ENCODE measurements at regions not wholly inside any gene's neighbourhood (a gene's known extent, or its start where the extent isn't known, plus 50 kb on each side); places are given as distances from the start of the nearest gene placed in this dataset.

DNA sequence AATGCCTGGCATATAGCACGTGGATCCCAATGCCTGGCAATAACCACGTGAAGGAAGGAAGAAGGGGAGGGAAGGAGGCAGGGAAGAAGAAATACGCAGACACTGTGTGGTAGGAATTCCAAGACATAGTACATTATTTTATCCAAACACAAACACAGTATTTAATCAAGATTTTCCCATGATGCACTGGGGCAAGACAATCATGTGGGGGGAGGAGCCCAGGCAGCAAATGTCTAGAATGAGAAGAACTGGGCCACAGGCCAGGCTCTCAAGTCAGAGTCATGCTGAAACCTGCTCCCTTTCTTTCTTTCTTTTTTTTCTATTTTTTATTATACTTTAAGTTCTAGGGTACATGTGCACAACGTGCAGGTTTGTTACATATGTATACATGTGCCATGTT lies 717.9 kb downstream of the UQCRFS1 start:
- DNase-seq, result no peak

DNA sequence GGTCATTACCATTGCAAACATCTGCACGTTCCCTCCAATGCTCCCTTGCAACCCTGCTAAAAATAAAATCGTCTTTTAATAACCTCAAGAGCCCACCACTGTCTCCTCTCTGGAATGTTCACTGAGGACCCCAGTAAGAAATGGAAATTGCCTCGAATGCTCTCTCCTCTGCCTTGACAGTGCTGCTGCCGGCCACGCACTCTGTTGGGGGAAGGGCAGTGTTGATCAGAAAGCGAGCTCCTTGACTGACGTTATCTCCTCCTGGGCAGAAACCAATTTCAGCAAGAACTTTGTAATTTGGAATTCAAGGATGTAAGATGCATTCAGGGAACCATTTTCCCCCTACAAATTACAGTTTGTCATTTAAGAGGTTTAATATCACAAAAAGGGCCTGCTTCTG lies 718.5 kb downstream of the UQCRFS1 start:
- no peak for DNase-seq

DNA sequence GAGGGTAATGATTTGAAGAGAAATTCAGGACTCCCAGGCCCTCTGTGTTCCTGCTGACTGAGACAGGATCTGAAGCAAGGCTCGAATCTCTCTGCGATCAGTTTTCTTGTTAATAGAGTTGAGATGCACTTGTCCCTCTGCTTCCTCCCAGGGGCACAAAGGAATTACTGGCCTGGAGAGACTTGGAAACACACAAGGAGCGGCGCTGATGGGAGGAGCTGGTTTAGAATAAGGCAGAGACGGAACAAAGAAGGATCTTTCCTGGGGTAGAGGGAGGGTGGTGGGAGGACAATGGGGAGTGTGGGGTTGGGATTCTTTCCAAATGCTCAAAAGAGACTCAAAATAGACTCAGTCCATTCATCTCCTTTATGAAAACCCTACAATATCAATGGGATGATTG lies 719.1 kb downstream of the UQCRFS1 start:
- no peak for DNase-seq

DNA sequence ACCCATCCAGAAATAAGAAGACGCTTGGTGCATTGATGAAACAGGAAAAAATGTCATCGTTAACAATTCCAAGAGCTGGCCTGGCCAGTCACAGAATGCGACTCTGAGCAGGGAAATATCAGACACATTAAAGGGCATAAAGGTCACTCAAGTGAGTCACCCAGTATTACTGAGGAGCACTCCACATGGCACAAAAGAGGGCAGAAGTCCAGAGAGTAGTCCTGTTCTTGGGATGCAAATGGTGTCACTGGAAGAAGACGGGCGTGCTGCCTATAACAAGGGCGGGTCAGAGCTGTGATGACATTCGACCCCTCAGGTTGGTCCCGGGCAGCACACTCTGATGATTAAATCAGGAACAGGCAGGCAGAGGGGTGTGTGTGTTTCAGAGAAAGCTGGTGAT lies 720.3 kb downstream of the UQCRFS1 start:
- no peak for DNase-seq

DNA sequence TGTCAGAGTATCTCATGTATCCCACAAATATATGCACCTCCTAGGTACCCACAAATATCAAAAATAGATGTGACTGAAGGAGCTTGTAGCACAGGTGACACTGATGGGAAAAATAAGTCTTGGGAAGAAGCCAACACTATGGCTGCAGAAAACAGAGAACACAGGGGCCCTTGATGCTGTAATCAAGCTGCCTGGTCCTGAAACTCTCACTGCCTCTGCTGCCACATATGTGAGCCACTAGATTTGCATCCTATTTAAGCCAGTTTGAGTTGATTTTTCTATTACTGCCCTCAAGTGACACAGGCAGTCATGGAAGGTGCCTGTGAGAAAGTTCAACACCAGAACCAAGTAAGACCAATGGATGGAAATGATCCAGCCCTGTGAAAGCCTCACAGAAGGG lies 720.8 kb downstream of the UQCRFS1 start:
- no peak for DNase-seq

DNA sequence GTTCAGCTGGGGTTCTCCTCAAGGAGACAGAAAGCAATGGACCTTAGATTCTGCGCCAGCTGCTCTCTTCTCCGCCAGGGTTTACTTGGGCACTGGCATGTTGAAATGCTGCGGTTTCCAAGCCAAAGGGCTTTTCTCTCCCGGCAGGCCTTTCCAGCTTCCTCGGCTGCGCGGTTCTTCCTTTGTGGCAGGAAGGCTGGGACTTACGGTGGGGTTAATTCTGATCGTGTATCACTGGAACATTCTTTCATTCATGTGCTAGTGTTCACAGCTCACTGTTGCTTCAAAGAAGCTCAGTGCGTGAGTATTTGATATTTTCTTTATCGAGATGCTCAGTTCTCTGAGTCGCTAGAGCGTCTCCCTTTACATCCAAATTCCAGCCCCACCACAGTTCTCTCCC lies 723.2 kb downstream of the UQCRFS1 start:
- DNase-seq, result no peak

DNA sequence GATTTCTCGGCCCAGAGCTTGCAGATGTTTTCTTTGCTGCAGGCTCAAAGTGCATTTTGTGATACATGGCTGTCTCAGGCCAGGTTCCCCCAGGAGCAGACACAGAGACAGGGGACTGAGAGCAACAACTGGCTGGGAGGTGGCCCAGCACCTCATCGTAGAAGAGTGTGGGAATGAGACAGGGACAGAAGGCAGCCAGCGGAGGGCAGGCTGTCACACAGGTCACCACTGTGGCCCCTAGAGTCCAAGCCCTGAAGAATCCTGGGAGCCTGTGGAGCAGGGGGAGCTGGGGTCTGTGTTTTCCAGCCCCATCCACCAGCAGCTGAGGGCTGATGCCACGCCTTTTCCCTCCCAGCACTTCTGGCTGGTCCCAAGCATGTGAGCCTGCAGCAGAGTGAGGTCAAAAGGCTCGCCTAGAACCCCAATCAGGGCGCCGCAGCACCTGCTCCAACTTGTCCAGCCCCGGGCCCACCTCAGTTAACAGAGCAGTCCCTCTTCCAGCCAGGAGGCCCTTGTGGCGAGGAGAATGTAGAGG lies 723.8 kb downstream of the UQCRFS1 start:
- DNase-seq, result no peak

DNA sequence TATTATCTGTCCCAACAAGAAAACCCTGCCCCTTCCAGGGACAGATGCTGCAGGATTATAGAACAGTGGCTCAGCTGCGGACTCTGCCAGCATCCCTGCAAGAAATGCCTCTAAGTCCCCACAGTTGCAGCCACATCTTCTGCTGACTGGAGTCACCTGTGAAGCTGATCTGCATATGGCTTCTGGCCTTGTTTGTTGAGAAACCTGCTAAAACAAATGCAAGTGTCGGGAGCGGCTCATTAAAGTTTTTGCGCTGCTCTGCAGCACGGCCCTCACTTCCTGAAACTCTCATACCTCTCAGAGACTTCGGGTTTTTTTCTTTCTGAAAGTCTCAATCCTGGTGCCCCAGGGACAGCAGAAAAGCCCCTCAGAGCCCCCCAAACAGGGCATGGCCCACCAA lies 725.0 kb downstream of the UQCRFS1 start:
- DNase-seq, result no peak

DNA sequence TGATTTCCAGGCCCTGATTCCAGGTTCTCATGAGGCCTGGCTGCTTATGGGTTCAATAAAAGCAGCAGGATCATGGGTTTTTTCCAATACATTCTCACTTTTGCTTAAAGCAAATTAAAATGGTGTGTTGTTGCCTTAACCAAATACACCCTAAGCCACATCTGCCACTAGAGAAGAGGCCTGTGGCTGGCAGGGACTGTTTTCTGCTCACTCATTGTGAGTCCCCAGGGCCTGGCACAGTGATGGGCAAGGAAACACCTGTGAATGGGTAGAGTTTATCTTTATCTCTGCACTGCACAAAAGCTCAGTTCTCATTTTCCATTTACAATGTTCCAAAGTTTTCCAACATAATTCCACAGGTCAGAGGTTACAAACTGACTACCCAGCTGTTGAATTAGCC lies 726.0 kb downstream of the UQCRFS1 start:
- no peak for DNase-seq

DNA sequence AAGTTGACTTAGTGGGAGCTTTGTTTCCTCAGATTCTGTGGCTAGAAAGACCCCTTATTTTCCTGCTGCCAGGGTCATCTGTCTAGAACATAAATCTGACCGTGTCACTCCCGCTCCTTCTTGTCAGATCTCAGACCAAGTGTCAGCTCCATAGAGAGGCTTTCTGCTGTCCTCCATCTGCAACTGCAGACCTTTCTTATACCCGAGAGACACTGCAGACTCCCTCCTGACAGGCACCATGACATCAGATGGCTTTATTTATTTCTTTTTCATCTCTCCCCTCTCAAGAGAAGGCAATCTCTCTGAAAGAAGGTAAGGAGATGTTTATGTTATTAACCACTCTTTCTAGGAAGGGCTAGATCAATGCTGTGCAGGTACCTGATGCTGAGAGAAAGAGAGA lies 726.5 kb downstream of the UQCRFS1 start:
- DNase-seq, result no peak

DNA sequence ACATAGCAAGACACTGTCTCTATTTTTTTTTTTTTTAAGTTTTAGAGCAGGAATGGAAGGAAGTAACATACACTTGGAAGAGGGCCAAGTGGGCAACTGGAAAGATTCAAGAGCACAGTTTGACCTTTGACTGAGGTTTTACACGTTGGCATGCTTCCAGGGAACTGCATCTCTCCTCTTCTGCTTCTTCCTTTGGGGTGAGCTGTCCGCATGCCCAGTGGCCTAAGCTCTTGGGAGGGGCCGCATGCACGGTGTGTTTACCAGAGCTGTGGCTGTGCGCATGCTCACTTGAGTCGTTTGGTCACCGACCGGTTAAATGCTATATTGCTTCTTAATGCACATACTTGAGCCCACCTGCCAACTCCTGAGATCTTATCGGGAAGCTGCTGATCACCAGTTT lies 727.7 kb downstream of the UQCRFS1 start:
- DNase-seq, result no peak

DNA sequence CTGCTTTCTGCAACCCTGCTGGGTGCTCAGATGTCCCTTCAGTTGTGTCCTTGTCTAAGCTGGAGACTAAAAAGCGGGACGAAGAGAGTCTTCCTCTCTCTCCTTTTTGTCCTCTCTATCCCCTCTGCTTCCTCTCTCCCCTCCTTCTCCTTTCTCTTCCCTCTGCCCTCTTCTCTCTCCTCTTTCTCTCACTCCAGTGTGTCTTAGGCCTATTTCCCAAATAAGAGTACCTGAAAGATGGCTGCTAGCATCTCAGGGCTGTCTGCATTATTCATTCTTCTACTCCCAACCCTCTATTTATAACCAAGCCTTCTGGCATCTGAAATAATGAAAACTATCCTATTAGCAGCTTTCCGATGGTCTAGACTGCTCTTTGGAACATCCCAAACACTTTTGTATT lies 729.8 kb downstream of the UQCRFS1 start:
- no peak for DNase-seq

DNA sequence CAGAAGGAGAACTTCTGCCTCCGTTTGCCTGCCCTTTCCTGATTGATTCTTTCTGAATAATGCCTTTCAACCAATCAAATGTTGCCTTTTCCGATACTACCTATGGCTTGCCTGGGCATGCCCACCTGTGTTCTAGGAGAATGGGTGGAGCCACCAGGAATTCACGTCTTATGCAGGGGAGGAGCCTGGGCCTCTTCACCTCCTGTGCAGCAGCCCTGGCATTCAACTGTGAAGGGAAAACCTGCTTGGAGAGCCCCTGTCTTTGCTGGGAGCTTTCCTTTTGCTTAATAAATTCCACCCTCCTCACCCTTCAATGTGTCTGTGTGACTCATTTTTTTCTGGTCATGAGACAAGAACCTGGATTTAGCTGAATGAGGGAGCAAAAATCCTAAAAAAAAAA lies 730.7 kb downstream of the UQCRFS1 start:
- no peak for DNase-seq

DNA sequence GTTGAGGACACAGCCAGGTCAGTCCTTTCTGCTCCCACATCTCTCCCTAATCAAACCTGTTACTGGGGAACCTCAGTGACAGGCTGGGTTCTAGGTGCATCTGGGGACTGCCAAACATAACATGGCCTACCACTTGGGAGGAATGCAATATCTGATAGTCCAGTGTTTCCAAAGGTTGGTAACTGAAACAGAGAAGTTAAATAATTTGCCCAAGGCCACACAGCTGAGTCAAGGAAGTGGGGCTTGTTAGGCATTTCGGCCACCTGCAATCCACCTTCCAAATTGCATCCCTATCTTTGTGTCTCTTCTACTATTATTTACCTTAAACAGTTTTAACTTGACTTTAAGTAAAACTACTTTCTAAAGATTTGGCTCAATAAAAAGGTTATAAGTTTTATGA lies 731.3 kb downstream of the UQCRFS1 start:
- no peak for DNase-seq

DNA sequence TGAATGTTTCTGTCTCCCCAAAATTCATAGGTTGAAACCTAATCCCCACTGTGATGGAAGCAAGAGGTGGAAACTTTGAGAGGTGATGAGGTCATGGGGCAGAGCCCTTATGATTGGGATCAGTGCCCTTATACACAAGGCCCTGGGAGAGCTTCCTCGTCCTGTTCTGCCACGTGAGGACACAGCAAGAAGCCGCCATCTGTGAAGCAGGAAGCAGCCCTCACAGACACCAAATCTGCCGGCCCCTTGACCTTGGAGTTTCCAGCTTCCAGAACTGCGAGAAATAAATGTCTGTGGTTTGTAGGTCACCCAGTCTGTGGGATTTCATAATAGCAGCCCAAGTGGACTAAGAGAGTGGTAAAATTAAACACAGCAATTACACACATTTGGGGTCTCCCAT lies 737.4 kb downstream of the UQCRFS1 start:
- no peak for DNase-seq

DNA sequence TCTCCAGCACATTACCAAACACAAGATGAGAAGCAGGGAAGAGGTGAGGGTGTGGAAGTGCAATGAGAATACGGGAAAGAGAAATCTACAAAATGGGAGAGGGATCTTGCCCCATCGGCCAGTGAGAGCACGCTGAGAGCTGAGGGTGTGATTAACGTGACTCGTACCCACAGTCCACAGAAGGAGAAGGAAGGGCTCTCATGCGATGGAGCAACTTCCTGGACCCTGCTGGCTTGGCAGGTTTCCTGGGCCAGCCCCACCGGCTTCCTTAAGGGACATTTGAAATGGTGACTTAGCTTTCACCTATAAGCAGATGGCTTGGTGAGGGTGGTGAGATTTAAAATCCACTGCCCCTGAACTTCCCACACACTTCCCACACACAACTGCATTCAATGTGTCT lies 740.1 kb downstream of the UQCRFS1 start:
- DNase-seq, result no peak

DNA sequence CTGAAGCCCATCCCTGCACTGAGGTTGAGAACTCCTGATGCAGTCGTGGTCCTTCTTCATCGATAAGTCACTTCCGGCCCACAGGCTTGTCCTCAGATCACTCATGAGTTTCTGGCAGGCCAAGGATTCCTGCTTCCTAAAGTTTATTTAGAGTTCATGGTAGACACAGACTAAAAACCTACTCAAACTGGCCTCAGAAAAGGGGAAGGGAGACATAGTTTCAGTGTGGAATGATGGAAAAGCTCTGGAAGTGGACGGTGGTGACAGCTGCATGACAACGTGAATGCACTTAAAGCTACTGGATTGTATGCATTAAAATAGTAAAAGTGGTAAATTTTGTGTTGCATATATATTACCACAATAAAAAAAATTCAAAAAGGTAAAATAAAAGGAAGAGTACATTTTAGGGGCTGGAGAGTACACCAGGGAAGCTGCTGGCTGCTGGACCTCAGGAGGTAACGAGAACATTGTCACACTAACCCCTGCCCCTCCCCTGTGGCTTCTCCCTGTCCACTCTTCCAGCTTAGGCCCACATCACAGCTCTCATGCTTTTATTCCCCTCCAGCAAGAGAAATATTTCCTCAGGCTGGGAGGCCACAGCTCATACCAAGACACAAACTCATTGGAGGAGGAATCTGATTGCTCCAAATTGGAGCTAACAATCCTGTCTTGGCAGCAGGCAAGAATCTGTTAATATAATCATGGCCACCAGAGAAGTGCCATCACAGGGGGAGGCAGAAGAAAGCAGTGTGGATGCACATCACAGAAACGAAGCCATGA lies 741.0 kb downstream of the UQCRFS1 start:
- no peak for DNase-seq

DNA sequence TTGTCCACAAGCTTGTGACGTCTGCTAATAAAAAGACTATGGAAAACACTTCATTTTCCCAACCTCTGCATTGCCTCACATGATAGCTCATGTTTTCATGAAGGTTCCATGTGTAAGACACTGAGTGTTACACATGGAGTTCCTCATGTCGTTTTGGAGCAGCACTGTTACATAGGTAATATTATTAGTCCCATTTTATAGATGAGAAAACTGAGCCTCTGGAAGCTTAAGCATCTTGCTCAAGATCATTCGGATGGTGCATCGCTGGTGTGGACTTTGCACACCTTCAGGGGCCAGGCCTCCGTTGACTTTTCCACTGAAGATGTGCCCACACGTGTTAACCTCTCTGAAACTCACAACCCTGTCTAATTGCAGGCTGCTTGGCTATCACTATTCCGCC lies 743.4 kb downstream of the UQCRFS1 start:
- DNase-seq, result no peak

DNA sequence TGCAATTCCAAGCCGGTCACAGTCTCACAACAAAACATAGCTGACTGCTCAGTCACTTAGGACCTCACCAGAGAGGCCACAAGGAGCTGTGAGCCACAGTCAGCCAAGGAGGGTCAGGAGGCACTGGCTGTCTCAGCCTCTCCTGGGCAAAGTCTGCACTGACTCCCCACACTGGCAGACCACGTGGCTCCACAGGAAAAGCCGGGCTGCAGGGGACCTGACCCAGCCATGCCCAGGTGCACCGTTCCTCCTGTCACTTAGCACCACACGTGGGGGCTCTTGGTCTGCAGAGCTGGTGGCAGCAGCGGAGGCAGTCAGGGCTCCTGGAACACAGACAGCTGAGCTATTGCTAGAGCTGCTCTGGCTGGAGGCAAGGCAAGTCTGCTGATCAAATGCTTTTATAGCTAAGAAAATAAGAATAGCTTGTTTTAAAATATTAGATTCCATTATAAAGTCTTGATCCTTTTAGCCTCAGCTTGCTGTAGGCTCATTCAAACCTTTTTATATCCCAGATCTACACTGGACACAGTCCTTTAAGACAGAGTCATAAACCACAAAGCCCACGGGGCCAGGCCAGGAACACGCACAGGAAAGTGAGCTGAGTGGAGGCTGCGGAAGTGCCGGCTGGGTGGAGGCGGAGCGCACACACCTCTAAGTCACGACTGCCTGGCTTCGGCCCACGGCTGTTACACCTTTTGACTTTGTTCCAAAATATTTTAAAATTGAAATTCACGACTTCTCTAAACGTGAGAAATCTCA lies 744.1 kb downstream of the UQCRFS1 start:
- no peak for DNase-seq

DNA sequence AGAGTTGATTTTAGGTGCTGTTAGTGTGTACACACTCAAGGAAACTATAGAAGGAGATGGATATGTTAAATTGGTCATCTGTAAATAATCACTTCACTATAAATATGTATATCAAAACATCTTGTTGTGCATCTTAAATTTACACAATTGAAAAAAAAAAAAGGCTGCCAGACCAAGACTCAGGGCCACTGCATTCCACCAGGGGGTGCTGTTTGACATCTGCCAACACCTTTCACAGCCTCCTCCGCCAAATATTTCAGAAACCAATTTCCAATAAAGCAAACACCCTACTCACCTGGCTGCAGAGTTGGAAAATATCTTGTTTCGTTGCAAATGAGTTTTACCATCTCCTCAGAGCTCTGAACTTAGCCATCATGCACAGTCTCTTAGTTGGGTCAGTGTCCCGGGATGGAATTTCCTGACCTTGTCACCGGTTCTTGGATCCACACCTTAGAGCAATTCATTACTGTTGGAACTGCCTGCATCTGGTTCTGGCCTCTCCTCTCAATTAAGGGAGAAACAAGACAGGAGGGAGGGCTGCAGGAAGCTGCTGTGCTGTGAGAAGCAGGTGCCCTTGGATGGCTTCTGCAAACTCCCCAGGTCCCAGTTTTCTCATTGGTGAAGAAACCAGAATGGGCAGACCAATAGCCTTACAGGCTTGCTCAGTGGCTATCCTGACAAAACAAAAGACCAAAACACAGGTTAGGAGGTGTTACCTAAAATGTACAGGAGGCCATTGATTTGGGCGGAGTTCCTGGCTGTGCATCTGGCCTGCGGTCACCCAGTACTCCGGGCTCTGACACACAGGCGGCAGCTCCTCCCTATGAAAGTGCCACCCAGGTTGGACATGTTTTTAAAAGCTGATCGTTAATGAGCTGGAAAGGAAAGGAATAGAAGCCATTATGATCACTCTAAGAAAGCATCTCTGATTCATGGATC lies 746.6 kb downstream of the UQCRFS1 start:
- no peak for DNase-seq

DNA sequence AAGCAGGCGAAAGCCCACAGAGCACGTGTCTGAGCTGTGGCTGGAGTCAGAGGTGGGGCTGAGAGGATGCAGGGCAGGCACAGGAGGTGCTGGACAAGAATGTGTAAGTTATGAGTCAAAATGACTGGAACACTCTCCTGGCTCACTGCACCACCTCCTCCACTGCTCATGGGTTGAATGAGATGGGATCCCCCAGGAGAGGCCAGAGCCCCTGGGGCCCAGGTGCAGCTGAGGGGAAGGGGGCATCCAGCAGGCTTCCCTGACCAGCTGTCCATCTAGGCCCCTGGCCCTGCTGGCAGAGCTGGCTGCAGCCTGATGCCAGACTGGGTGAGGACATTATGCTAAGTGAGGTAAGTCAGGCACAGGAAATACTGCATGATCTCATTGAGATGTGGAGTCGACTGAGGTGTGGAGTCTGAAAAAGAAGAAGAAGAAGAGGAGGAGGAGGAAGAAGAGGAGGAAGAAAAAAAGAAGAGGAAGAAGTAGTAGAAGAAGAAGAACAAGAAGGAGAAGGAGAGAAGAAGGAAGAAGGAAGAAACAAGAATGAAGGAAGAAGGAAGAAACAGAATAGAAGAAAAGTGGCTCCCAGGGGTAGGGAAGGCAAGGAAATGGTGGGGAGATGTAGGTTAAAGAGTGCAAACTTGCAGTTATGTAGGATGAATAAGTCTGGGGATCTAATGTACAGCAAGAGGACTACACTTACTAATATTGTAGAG lies 747.4 kb downstream of the UQCRFS1 start:
- DNase-seq, result no peak

DNA sequence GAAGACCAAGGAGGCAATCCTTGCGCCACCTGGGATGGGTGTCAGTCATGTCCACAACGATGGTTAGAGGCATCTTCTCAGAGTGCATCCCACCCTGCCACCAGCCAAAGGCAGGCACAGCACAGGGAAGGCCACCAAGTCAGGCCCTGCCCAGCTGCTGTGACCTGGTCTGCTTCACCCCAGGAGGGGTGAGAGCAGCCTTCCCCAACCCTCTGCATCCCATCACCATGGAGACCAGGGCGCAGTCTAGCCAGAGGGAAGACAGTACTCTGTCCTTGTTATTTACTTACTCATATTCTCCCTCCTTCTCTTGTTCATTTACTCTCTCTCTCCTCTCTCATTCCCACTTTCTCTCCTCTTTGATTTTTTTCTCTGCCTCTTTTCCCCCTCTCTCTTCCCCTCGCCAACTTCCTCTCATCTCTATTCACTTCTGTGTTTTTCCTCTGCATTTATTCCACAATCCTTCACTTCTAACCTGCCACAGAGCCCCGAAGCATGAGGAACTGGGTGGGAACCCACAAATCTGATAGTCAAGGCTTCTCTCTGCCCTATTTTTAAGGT lies 749.4 kb downstream of the UQCRFS1 start:
- DNase-seq, result no peak

All from T1000 (cell line).